Spleen (tissue), 11 donors: ENCODE measurements at regions not wholly inside any gene's neighbourhood (a gene's known extent, or its start where the extent isn't known, plus 50 kb on each side); places are given as distances from the start of the nearest gene placed in this dataset.
"Not testable (repeated sequence)": the region's sequence is repeated elsewhere in the genome, so short reads cannot be mapped to it uniquely, and the experiment has no call there.

Experiments
- DNase-seq: peaks from one replicate; pipeline ENCODE4 v3.0.0-alpha.2; 2020
- H3K27ac ChIP-seq, 8 donors: fragments of 200-600 bp; sonication (generic) in 7 of 8; 1 replicate in 4 of 8; 2 replicates in 4 of 8; pipeline versions ENCODE4 v1.5.0 to v1.8.0; 2016 to 2021; ENCODE audit warnings: inconsistent platforms in 4 of 8, mild to moderate bottlenecking in 4 of 8, moderate library complexity in 1 of 8
- H3K27me3 ChIP-seq, 7 donors: fragments of 200-600 bp; sonication (generic) in 6 of 7; replicated peaks in 1 of 7; 1 replicate in 4 of 7; 2 replicates in 3 of 7; pipeline versions ENCODE4 v1.5.0 to v1.8.0; 2016 to 2021; ENCODE audit warnings: inconsistent platforms in 3 of 7, mild to moderate bottlenecking in 1 of 7
- H3K36me3 ChIP-seq, 6 donors: fragments of 200-600 bp; sonication (generic) in 5 of 6; 1 replicate in 4 of 6; 2 replicates in 2 of 6; pipeline versions ENCODE4 v1.5.0 to v1.8.0; 2016 to 2021; ENCODE audit warnings: inconsistent platforms in 2 of 6
- H3K4me1 ChIP-seq, 6 donors: fragments of 200-600 bp; sonication (generic) in 5 of 6; 1 replicate in 3 of 6; 2 replicates in 3 of 6; pipeline versions ENCODE4 v1.5.0 to v1.8.0; 2016 to 2021; ENCODE audit warnings: inconsistent platforms in 3 of 6
- H3K4me3 ChIP-seq, 8 donors: fragments of 200-600 bp; sonication (generic) in 7 of 8; 1 replicate in 4 of 8; 2 replicates in 4 of 8; pipeline versions ENCODE4 v1.5.0 to v1.8.0; 2016 to 2021; ENCODE audit warnings: inconsistent platforms in 4 of 8, mild to moderate bottlenecking in 4 of 8, moderate library complexity in 2 of 8
- H3K9me3 ChIP-seq, 8 donors: fragments of 200-600 bp; sonication (generic) in 7 of 8; 1 replicate in 4 of 8; 2 replicates in 4 of 8; pipeline versions ENCODE4 v1.5.0 to v1.8.0; 2016 to 2021; ENCODE audit warnings: inconsistent platforms in 4 of 8
- CTCF ChIP-seq, 11 experiments: fragments of 200-600 bp in 7 of 11; fragments of 450-650 bp in 4 of 11; sonication (generic) in 4 of 11; IDR thresholded peaks in 8 of 11; conservative IDR thresholded peaks in 3 of 11; 1 replicate in 7 of 11; 2 replicates in 4 of 11; pipeline versions ENCODE4 v1.4.0 to v1.8.0; 2016 to 2021; ENCODE audit warnings: antibody characterized with exemption in 11 of 11, inconsistent platforms in 4 of 11, mild to moderate bottlenecking in 1 of 11
- POLR2A ChIP-seq, 3 donors: fragments of 450-650 bp; IDR thresholded peaks; one replicate each; pipeline ENCODE4 v1.5.1; 2017; ENCODE audit warnings: antibody characterized with exemption in 3 of 3, mild to moderate bottlenecking in 1 of 3
- POLR2AphosphoS5 ChIP-seq, 3 donors: sonication (generic); formaldehyde crosslinking; IDR thresholded peaks; one replicate each; pipeline ENCODE4 v1.5.1; 2017; ENCODE audit warnings: antibody characterized with exemption in 3 of 3
- WGBS, 5 donors: extraction: QIAGEN DNeasy Blood & Tissue Kit in 3 of 5; methylation state at CpG; one replicate each; pipeline versions ENCODE4 v1.1.5 to v1.1.7; 2013 to 2018; 5-methylcytosine and 5-hydroxymethylcytosine counted together
- intact Hi-C: fragments of 100-400 bp; cut with DNase I; formaldehyde crosslinking; loops from one replicate; pipeline ENCODE4 v1.15.0; 2023; ENCODE audit warnings: low total_unique reads
- donor health status: healthy with polysubstance abuse.
- donor health status: DM: no; HTN: no; CAD: no; lungs with moderate emphysema.
- donor health status: DM: no; HTN: no; CAD: no.
- donor health status: Bipolar disorder and iron deficiency.
- donor health status: healthy.
- donor health status: DM: no; HTN: no; CAD: no.
- donor health status: DM: yes; HTN: yes; CAD: no.

GRCh38 chr12:88812610-88813009 lies 232.3 kb upstream of the KITLG start:
- WGBS, 5 donors = 86 to 95% (median 90%) methylated on average over 1 of the region's 1 CpG

GRCh38 chr12:88810806-88811205 lies 230.5 kb upstream of the KITLG start:
- Histone ChIP-seq H3K27ac (no peak overlapping the region), H3K4me1 (no peaks in the 10 kb centered on the region), H3K27me3 (no peaks in the 10 kb centered on the region), H3K9me3 (no peaks in the 10 kb centered on the region), H3K4me3 (no peak overlapping the region), H3K36me3 (no peaks in the 10 kb centered on the region)
- DNase-seq = no peak
- TF ChIP-seq POLR2AphosphoS5 (IDR thresholded peaks at IDR 0.05) (no peak), POLR2A (IDR thresholded peaks at IDR 0.05) (no peak), CTCF (IDR thresholded peaks at IDR 0.05 in 8 of 11, conservative IDR thresholded peaks at IDR 0.05 in 3 of 11) (no peak)
- intact Hi-C loops = no loop called here
- 93 to 100% (median 96%) methylated on average over 1 of the region's 1 CpG for WGBS, 5 donors

More at GRCh38 chr12:88812610-88813009, 232.3 kb upstream of the KITLG start:
- no peak for DNase-seq
- no peak for TF ChIP-seq CTCF (IDR thresholded peaks at IDR 0.05 in 8 of 11, conservative IDR thresholded peaks at IDR 0.05 in 3 of 11)
- TF ChIP-seq POLR2A (IDR thresholded peaks at IDR 0.05) = no peak
- TF ChIP-seq POLR2AphosphoS5 (IDR thresholded peaks at IDR 0.05) = no peak
- H3K9me3 ChIP-seq = no peaks in the 10 kb centered on the region
- no peak overlapping the region for H3K27ac ChIP-seq
- H3K36me3 ChIP-seq = no peaks in the 10 kb centered on the region
- intact Hi-C loops = no loop called here
- H3K4me3 ChIP-seq = no peak overlapping the region
- no peaks in the 10 kb centered on the region for H3K27me3 ChIP-seq
- H3K4me1 ChIP-seq = no peaks in the 10 kb centered on the region

- intact Hi-C loops, DNase-seq, H3K9me3 ChIP-seq, H3K27me3 ChIP-seq, H3K4me3 ChIP-seq, H3K27ac ChIP-seq, H3K36me3 ChIP-seq, H3K4me1 ChIP-seq: not testable (repeated sequence)
- 25 to 47% (median 34%) methylated on average over 1 of the region's 1 CpG for WGBS, 5 donors
These were observed 229.6 kb upstream of the KITLG start for GRCh38 chr12:88809841-88810240.

- Histone ChIP-seq H3K4me1 (no peaks in the 10 kb centered on the region), H3K27ac (no peak overlapping the region), H3K4me3 (no peak overlapping the region), H3K9me3 (peaks cover 0 to 5% (median 0%) of the 10 kb centered on the region in 8 donors), H3K27me3 (no peaks in the 10 kb centered on the region), H3K36me3 (no peaks in the 10 kb centered on the region)
- no peak for DNase-seq
- TF ChIP-seq POLR2A (IDR thresholded peaks at IDR 0.05) = no peak
- TF ChIP-seq POLR2AphosphoS5 (IDR thresholded peaks at IDR 0.05) = no peak
- no peak for TF ChIP-seq CTCF (IDR thresholded peaks at IDR 0.05 in 8 of 11, conservative IDR thresholded peaks at IDR 0.05 in 3 of 11)
- WGBS, 5 donors = 4 to 15% (median 14%) methylated on average over 1 of the region's 1 CpG
- intact Hi-C loops = no loop called here
These were observed 225.4 kb upstream of the KITLG start for GRCh38 chr12:88805692-88806091.

- Histone ChIP-seq H3K36me3 (no peaks in the 10 kb centered on the region), H3K4me1 (no peaks in the 10 kb centered on the region), H3K27me3 (no peaks in the 10 kb centered on the region), H3K27ac (no peak overlapping the region), H3K4me3 (no peak overlapping the region), H3K9me3 (peaks cover 0 to 9% (median 1%) of the 10 kb centered on the region in 8 donors)
- TF ChIP-seq CTCF (IDR thresholded peaks at IDR 0.05 in 8 of 11, conservative IDR thresholded peaks at IDR 0.05 in 3 of 11) (no peak), POLR2AphosphoS5 (IDR thresholded peaks at IDR 0.05) (no peak), POLR2A (IDR thresholded peaks at IDR 0.05) (no peak)
- intact Hi-C loops = no loop called here
- no peak for DNase-seq
- WGBS, 5 donors = 81 to 95% (median 91%) methylated on average over 2 of the region's 2 CpGs
These were observed 225.0 kb upstream of the KITLG start for GRCh38 chr12:88805286-88805685.
